HepG2 (cell line): ENCODE measurements at regions not wholly inside any gene's neighbourhood (a gene's known extent, or its start where the extent isn't known, plus 50 kb on each side); places are given as distances from the start of the nearest gene placed in this dataset.

Experiments used
- CHD4 ChIP-seq: fragments of 200-600 bp; sonication (generic); IDR thresholded peaks from 2 replicates; pipeline ENCODE4 v1.7.0; 2017; ENCODE audit warnings: mild to moderate bottlenecking, low read length, borderline replicate concordance
- DNMT3B ChIP-seq: conservative IDR thresholded peaks from 2 replicates; pipeline ENCODE4 v1.6.1; 2016; ENCODE audit warnings: missing biosample characterization, control low read depth
- HIC2 ChIP-seq: sonication (generic); formaldehyde crosslinking; IDR thresholded peaks from 2 replicates; pipeline ENCODE4 v1.9.0; 2022; ENCODE audit warnings: low read depth, missing genetic modification reagents
- HNF4G ChIP-seq, 2 experiments: sonication (generic) in 1 of 2; formaldehyde crosslinking in 1 of 2; IDR thresholded peaks; 2 replicates each; pipeline versions ENCODE4 v1.4.0 to v1.6.1; 2011 to 2020; ENCODE audit warnings: borderline replicate concordance in 2 of 2, low read depth in 2 of 2, mild to moderate bottlenecking in 2 of 2, low read length in 1 of 2, missing genetic modification reagents in 1 of 2, moderate library complexity in 1 of 2
- JARID2 ChIP-seq: sonication (generic); formaldehyde crosslinking; IDR thresholded peaks from 2 replicates; pipeline ENCODE4 v1.8.1; 2023; ENCODE audit warnings: missing genetic modification reagents, inconsistent platforms; ENCODE audit not compliant: insufficient replicate concordance
- LCORL ChIP-seq, 2 experiments: fragments of 450-650 bp in 1 of 2; sonication (generic) in 1 of 2; formaldehyde crosslinking in 1 of 2; IDR thresholded peaks; 2 replicates each; pipeline versions ENCODE4 v1.5.0 to v1.6.1; 2017 to 2020; ENCODE audit warnings: antibody characterized with exemption in 1 of 2, missing genetic modification reagents in 1 of 2
- PHF21A ChIP-seq: sonication (generic); formaldehyde crosslinking; IDR thresholded peaks from 2 replicates; pipeline ENCODE4 v1.5.0; 2020; ENCODE audit warnings: mild to moderate bottlenecking, missing genetic modification reagents
- RARA ChIP-seq: IDR thresholded peaks from 2 replicates; pipeline ENCODE4 v1.6.1; 2016; ENCODE audit warnings: missing genetic modification reagents, missing compliant biosample characterization
- SIX1 ChIP-seq: sonication (generic); formaldehyde crosslinking; IDR thresholded peaks from 2 replicates; pipeline ENCODE4 v1.4.0; 2020; ENCODE audit warnings: missing genetic modification reagents, borderline replicate concordance
- SP1 ChIP-seq, 2 experiments: fragments of 450-650 bp in 1 of 2; sonication (generic) in 1 of 2; formaldehyde crosslinking in 1 of 2; IDR thresholded peaks; 2 replicates each; pipeline versions ENCODE4 v1.4.0 to v1.6.1; 2016 to 2020; ENCODE audit warnings: missing genetic modification reagents in 1 of 2
- TERF1 ChIP-seq: sonication (generic); formaldehyde crosslinking; IDR thresholded peaks from 2 replicates; pipeline ENCODE4 v1.8.0; 2022; ENCODE audit warnings: mild to moderate bottlenecking, missing genetic modification reagents, moderate library complexity
- ZFP41 ChIP-seq: sonication (generic); formaldehyde crosslinking; IDR thresholded peaks from 2 replicates; pipeline ENCODE4 v1.4.0; 2020; ENCODE audit warnings: mild to moderate bottlenecking, missing genetic modification reagents, borderline replicate concordance
- ZNF224 ChIP-seq: sonication (generic); formaldehyde crosslinking; IDR thresholded peaks from 2 replicates; pipeline ENCODE4 v1.5.0; 2020; ENCODE audit warnings: mild to moderate bottlenecking, missing genetic modification reagents
- ZNF232 ChIP-seq: sonication (generic); formaldehyde crosslinking; IDR thresholded peaks from 2 replicates; pipeline ENCODE4 v1.4.0; 2020; ENCODE audit warnings: missing genetic modification reagents, borderline replicate concordance
- ZNF234 ChIP-seq: sonication (generic); formaldehyde crosslinking; conservative IDR thresholded peaks from 2 replicates; pipeline ENCODE4 v1.5.1; 2020; ENCODE audit warnings: mild to moderate bottlenecking, missing genetic modification reagents
- ZNF264 ChIP-seq: sonication (generic); formaldehyde crosslinking; IDR thresholded peaks from 2 replicates; pipeline ENCODE4 v1.4.0; 2020; ENCODE audit warnings: missing genetic modification reagents
- ZNF44 ChIP-seq: sonication (generic); formaldehyde crosslinking; IDR thresholded peaks from 2 replicates; pipeline ENCODE4 v1.5.1; 2020; ENCODE audit warnings: mild to moderate bottlenecking, missing genetic modification reagents
- ZNF546 ChIP-seq: sonication (generic); formaldehyde crosslinking; conservative IDR thresholded peaks from 2 replicates; pipeline ENCODE4 v1.8.1; 2023; ENCODE audit warnings: mild to moderate bottlenecking, missing genetic modification reagents
- ZNF557 ChIP-seq: sonication (generic); formaldehyde crosslinking; IDR thresholded peaks from 2 replicates; pipeline ENCODE4 v1.4.0; 2020; ENCODE audit warnings: missing genetic modification reagents
- ZNF687 ChIP-seq: sonication (generic); formaldehyde crosslinking; IDR thresholded peaks from 2 replicates; pipeline ENCODE4 v1.5.1; 2020; ENCODE audit warnings: mild to moderate bottlenecking, missing genetic modification reagents, moderate library complexity
- ZNF724P ChIP-seq: sonication (generic); formaldehyde crosslinking; IDR thresholded peaks from 2 replicates; pipeline ENCODE4 v1.8.0; 2022; ENCODE audit warnings: missing genetic modification reagents, borderline replicate concordance
- ZNF777 ChIP-seq: sonication (generic); formaldehyde crosslinking; IDR thresholded peaks from 2 replicates; pipeline ENCODE4 v1.4.0; 2020; ENCODE audit warnings: missing genetic modification reagents

GRCh38 chr2:234828382-234829073 lies 123.3 kb upstream of the SH3BP4 start (continued):
- TF ChIP-seq ZNF687 (peak; percentile 81), RARA (no peak), HIC2 (peak; percentile 40; the same call in 1 of the 2 replicates), PHF21A (CRISPR knock-in tag) (peak; percentile 28; the same call in 1 of the 2 replicates), ZNF724P (no peak), ZFP41 (no peak), TERF1 (CRISPR knock-in tag) (no peak), ZNF557 (CRISPR knock-in tag) (no peak), ZNF234 (CRISPR knock-in tag) (no peak), SP1 (IDR thresholded peaks at IDR 0.05) (no peak), SP1 (CRISPR knock-in tag; IDR thresholded peaks at IDR 0.05) (no peak), HNF4G (IDR thresholded peaks at IDR 0.05; ENCODE audit: borderline replicate concordance, low read depth, low read length) (peak; percentile 45; the same call in 1 of the 2 replicates), HNF4G (CRISPR knock-in tag; IDR thresholded peaks at IDR 0.05; ENCODE audit: borderline replicate concordance, low read depth) (no peak), ZNF44 (CRISPR knock-in tag) (no peak), LCORL (IDR thresholded peaks at IDR 0.05) (no peak), LCORL (CRISPR knock-in tag; IDR thresholded peaks at IDR 0.05) (0 out of 2 replicates have a peak, but pooled peaks have one; percentile 29), ZNF264 (0 out of 2 replicates have a peak, but pooled peaks have one; percentile 28), SIX1 (no peak), JARID2 (CRISPR knock-in tag) (no peak), CHD4 (no peak), ZNF777 (CRISPR knock-in tag) (no peak), DNMT3B (CRISPR knock-in tag) (no peak), ZNF232 (no peak), ZNF224 (CRISPR knock-in tag) (0 out of 2 replicates have a peak, but pooled peaks have one; percentile 37), ZNF546 (CRISPR knock-in tag) (no peak)
